GM21367 (cell line): ENCODE measurements at regions not wholly inside any gene's neighbourhood (a gene's known extent, or its start where the extent isn't known, plus 50 kb on each side); places are given as distances from the start of the nearest gene placed in this dataset.

ENCODE experiments used
- ATAC-seq: cut with Tn5 transposase; IDR thresholded peaks from one replicate; pipeline ENCODE4 v1.9.1; 2021; ENCODE audit not compliant: unreplicated experiment

DNA sequence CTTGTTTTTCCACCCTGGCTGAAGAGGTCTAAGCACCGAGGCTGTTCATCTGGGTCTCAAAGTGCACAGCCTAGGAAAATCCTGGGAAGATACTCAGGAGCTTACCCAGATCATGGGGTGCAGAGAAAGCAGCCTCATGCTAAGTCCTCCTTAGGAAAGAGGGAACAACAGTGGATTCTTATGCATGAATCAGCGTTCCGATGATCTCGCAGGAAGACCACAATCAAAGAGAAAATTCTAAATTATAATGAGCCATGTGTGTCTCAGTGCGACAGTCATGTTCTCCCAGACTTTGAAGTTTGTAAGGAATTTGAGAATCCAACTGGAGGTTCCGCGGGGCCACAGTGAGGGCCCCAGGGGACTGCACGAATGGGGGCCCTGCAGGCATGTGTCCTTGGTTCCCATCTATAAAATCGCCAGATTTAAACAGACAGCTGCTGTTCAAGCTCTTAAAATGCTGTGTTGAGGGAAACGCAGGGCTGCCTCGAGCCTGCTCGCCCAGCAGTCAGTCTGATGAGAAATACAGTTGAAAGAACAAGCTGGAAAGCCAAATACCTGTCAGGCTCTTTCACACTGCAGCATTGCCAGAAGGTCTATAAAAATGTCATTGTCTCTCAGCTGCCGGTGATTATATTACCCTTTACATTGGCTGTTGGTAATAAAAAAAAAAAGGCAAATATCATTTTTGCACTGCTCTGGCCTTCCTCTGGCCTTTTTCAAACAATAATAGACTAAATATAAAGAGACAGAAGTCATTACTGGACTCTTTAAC, 152.1 kb downstream of the PMP22 start:
- ATAC-seq = no peak

DNA sequence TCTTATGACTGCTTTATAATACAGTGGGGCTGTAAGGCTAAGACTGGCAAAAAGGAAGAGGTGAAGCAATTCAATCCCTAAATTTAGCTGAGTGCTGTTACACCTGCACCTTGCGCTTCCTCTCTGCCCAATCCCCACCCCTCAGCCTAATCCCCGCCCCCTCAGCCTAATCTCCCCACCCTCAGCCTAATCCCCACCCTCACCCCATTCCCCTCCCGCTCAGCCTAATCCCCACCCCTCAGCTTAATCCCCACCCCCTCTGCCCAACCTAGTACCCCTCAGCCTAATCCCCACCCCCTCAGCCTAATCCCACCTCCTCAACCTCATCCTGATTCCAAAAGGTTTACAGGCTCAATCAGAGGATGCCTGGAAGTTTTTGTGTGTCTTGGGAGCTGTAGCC, 155.5 kb downstream of the PMP22 start:
- no peak for ATAC-seq

DNA sequence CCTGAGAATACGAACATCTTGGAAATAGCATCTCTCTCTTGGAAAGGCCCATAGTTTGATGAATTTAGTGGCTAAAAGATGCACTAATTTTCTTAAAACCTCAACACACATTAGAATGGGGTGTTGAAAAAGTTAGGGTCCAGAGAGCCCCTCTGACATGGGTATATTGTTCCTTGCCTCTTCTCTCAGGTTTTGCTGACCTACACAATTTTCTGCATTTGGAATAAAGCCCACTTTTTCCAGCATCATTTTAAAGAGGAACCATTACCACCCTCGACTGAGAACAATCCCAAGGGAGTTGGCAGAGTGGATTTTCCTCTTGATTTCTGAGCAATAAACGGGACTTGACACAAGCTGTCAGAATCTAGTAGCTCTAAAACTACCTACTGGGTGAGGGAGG, 156.1 kb downstream of the PMP22 start:
- no peak for ATAC-seq

DNA sequence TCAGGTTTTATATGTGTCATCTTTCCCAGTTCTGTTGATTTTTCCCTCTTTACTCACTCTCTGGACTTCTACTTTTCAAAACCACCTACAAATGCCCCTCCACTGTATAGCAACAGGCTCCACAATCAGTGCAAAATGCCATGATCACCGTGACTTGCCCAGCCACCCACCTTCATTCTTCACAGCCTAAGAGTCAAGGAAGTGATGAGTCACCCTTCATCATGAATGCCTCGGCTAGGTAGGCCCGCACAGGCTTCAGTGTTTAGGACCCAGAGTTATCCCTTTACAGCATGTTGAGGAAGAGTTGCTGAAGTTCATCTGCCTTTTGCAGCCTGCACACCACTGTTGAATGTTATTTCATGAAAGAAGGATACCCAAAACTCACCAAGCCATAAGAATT, 158.6 kb downstream of the PMP22 start:
- ATAC-seq = no peak

DNA sequence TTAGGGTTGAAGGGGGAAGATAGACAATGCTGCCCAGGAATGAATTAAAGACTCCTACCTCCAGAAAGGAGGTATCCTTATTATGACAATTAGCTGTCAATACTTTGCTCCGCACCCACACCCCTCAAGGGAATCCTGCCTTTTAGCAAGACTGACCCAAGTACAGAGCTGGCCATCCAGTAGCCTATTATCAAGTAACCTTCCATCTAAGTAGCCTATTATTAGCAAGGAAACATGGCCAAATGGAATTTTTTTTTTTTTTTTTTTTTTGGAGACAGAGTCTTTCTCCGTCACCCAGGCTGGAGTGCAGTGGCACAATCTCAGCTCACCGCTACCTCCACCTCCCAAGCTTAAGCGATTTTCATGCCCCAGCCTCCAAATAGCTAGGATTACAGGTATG, 161.3 kb downstream of the PMP22 start:
- ATAC-seq = no peak

DNA sequence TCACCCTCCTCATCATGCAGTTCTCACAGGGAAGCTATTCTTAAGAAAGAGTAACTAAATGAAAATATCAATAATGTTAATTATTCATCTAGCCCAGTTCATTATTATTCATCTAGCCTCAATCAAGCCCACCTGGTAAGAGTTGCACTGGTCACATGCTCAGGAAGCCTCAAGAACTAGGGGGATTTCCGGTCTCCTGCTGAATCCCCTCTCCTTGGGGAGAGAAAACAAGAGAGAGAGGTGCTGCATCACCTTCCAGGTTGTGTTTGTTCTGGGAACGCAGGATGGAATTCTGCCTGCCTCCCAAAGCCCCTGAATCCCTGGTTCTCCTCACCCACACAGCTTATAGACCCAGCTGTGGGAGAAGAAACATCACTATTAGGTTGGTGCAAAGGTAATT, 164.0 kb downstream of the PMP22 start:
- ATAC-seq = no peak

DNA sequence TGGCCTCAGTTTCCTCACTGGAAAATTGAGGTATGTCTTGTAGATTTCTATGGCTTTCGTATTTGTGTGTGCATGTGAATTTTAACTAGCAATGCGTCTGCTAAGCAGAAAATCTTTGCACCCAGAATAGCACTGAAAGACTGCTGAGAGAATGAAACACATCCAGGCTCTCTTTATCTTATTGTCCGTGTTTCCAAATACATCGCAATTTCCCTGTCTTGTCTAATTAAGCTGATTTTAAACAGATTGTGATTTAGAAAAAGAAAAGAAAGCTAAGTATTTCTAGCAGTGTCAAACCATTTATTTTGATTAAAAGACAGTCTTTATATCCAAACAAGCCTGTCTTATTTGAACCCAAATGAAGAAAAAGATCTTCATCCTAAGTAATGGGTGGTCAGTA, 168.6 kb downstream of the PMP22 start:
- no peak for ATAC-seq

DNA sequence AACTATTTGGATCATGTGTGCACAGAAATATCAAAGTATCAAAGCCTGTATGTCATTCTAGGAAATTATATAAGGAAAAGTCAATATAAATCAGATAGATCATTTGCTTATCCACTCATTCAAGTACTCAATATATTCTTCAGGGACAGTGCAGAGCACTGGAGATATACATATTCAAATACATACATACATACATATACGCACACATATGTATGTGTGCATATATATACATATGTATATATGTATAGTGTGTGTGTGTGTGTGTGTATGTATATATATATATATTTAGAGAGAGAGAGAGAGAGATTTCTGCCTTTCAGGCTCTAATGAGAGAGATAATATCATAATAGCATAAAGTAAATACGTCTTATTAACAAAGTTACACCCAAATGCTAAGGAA, 169.2 kb downstream of the PMP22 start:
- ATAC-seq = no peak

DNA sequence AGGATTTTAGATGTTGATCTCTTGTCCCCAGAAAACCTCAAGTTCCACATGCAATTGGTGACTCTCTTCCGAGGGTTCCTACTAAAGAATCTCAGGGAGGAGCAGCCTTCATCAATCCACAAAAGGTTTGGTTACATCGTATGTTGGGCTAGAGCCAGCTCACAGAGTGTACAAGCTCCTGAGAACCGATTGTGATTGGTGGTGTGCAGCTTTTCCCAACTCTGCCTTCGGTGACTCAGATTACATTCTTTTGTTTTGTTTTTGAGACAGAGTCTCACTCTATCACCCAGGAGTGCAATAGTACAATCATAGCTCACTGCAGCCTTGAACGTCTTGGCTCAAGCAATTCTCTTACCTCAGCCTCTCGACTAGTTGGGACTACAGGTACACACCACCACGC, 172.4 kb downstream of the PMP22 start:
- no peak for ATAC-seq

DNA sequence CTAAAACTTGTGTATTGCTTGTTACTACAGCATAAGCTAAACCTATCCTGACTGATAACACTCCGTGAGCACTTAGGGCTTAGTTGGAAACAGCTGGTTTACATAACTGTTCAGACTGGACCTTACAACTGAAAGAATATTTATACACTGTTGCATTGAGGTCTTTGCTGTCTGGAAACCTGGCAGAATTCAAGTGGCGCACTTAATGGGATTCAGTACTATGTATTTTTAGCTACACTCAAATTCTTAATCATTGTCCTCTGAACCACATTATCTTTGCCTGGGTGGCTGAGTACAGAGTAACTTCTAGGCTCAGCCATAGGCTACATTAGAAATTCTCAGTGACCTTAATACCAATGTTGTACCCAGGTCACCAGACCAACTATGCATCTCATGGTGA, 172.9 kb downstream of the PMP22 start:
- ATAC-seq = no peak

DNA sequence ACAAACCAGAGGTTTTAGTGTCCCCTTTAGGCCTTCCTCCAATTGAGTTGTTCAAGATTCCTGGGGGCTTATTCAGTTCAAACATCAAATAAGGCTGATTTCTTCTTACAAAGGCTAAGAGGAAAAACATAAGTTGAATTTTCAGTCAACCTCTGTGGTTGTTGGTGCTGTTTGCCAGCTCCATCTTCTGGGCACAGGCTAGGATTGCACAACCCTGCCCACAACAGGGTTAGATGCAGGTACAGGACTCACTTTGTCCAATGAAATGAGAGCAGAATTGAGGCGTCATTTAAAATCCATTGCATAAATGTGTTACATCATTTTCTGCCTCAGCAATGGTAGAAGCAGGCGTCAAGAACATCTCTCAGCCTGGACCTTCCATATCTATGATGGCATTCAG, 173.3 kb downstream of the PMP22 start:
- ATAC-seq = no peak

DNA sequence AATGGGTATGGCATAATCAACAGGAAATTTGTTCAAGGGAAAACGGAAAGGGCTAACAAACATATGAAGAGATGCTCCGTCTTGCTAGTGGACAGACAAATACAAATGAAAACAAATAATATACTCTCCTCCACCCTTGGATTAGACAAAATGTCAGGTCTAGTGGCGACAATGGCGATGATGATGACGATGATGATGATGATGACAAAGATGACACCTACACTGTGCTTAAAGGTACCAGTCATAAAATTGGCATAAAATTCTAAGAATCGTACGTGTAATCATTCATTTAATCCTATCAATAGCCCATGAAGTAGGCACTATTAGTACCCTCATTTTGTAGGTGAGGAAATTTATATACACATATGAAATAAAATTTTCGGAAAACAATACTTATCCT, 174.6 kb downstream of the PMP22 start:
- ATAC-seq = no peak

DNA sequence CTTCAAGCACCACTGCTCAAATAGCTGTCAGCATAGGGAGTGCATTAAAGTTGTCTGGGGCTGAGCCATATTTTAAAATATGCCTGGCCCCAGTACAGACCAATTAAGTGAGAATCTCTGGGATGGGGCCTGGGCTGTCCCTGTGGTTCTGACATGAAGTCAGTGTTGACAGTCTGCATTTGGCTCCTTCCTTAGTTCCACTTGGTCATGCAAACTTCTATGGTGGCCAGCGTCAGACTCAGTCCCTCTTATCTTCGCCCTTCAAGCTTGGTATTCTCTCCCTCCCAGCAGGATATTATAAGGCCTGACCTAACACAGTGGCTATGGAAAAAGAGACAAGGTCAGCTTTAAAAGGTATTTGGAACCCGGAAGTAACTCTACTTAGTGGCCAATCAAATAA, 177.2 kb downstream of the PMP22 start:
- no peak for ATAC-seq

DNA sequence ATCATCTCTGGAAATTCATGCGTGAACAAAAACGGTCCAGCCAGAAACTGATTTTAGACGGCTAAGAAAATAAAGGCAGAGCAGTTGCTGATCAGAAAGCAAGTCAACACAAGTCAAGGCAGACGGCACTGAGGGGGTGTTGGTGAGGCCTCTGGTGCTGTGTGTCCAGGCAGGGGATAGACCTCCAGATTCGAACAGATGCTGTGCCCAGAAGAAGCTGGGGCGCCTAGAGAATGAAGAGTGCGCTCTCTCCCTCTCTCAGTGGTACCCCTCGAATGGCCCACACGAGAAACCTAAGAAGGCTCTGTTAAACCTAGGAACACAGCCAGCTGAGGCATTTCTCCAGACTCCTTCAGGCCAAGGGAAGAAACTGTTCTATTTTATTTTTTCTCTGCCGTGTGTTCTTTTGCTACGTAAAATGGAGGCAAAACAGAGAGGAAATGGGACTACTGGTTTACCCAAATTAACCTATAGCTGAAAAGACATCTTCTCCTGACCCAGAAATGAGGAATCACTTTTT, 178.3 kb downstream of the PMP22 start:
- no peak for ATAC-seq

DNA sequence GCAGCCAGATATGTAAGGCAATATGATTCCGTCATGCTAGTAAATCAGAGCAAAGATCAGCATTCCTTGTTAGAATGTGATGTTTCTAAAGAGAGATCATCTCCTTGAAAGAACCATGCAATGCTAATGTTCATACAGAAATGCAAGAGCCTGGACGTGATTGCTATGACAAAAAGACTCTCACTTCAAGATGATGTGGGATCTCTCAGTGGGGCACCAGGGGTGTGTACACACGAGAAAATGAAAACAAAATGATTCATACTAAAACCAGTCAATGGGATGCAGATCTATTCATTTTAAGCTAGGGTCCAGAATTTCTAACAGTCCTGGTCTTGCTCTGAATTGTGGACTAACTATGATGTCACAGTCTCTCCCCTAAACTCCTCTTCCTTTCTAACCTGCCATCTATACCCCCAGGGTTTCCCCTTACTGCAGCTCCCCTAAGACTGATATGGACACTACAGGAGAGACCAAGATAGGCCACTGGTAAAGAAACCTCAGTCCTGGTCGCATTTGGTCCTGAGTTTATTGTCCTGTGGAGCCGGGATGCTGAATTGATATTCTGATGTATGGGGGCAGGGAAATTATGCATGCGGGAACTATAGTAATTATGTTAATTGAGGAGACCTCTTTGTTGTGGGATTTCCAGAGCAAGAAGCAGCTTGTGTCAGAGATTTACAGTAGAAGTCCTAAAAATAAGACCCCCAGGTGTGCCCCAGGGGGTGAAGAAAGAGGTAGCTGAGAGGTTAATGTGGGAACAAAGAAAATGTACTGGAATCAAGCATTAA, 179.0 kb downstream of the PMP22 start:
- ATAC-seq = no peak

DNA sequence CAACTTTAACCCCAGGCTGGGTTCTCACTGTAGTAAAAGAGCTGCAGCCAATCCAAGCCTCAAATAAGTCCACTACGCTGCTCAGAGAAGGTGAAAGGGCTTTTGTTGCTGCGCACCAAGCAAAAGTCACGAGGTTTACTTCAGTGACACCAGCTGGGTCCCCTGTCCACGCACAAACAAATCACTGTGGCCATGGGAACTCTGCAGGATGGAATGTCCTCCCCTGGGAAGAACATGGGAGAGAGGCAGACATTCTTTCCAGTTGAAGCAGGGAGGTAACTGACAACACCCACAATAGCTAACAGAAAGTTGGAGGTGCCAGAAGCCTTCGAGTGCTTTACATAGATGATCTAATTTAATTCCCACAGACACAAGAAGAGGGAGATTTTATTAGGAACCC, 181.9 kb downstream of the PMP22 start:
- no peak for ATAC-seq

DNA sequence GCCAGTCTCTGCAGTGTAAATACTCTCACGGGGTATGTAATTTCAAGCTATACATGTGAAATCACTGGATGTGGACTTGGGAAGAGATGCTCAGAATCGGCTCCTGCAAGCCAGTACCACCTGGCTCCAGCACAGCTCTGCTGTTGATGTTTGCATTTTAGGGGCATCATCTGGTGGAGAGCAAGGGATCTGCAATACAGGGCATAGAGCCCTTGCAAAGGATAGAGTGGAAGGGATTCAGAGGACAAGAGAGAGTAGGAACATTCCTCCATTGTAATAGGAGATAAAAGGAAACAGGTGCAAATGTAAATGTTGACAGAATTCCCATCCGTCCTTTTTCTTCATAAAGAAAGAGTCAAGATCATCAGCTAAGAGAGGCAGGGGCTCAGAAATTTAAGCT, 184.1 kb downstream of the PMP22 start:
- ATAC-seq = no peak

DNA sequence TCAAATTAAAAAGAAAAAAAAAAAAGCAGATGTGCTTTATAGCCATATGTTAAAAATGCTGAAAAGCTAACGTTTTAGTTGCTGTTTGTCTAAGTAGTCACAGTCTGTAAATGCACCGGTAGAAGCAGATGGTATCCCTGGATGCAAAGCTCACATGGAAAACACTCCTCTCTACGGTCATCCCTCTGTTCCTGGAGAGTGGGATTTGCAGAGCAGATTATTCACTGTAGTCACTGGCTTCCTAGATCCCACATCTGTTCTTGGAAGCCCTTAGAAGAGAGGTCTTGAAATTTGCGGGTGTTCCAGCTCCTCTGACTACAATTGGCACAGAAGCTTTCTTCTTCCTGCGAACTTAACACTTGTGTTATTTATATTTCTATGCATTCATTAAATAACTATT, 186.6 kb downstream of the PMP22 start:
- no peak for ATAC-seq

DNA sequence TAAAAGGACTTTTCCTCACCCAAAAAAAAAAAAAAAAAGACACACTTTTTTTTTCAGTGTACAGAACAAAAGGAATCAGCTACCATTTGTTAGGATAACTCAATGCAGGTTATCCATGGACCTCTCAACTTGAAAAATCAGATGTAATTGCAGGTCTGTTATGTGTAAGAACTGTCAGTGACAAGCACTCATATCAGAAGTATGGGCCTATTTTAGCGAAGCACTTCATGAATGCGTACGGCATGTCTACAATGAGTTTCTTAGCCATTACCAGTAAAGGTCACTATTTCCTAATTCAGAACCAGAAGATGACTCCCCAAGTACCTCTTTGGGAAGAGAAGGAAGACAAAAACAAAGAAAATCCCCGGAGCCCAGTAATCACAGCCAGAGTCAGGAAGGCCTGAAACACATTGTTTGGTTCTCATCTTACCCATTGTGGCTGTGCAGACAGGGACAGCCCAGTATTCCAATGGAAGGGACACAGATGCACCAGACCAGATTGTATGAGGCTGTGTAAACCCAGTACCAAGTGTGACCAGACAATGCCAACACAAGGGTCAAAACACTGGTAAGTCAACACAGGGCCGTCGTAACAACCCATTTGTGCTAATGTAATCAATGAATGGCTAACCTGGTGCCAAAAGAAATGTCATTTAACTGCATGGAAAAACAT, 188.0 kb downstream of the PMP22 start:
- ATAC-seq = no peak

DNA sequence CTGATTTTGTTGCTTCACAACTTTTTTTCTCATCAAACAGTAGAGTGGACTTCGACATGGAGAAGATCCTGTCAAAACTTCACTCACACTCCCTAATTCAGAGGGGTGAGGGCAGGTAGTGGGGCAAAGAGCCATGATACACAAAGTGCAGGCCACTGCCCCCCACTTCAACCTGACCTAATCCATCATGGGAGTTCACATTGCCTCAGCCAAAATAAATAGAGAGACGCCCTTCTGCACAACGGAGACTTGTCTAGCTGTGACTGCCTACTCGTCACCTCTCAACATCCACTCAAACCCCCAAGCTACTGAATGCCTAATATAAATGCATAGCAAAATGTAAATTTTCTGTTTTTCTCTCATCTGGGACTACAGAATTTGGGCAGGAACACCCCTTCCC, 213.2 kb downstream of the PMP22 start:
- no peak for ATAC-seq

DNA sequence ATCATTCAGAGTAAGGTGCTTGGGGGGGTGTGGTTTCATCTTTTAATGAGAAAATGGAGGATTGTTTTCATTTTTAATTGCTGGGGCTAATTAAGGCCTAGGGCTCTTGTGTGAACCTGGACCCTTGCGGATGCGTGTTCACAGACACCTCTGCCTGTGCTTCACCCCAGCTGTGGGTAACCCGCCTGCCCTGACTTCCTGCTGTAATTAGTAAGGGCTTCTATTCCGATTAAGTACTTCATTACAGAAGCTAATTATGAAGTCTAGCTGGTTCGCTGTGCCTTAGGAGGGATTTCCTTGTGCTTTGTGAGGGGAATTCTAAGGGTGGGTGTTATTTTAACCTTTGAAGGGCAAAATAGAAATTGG, 215.3 kb downstream of the PMP22 start:
- ATAC-seq = no peak
